Right lobe of liver (tissue), 6 donors: ENCODE measurements at regions not wholly inside any gene's neighbourhood (a gene's known extent, or its start where the extent isn't known, plus 50 kb on each side); places are given as distances from the start of the nearest gene placed in this dataset.

Experiments used
- ATAC-seq, 4 donors: fragments of 200-7000 bp; cut with Tn5 transposase; one replicate each; pipeline ENCODE4 v1.9.1; 2020; ENCODE audit warnings: mild to moderate bottlenecking in 4 of 4, moderate library complexity in 4 of 4
- DNase-seq, 3 donors: peaks; one replicate each; pipeline ENCODE4 v3.0.0-alpha.2; 2020
- H3K27ac ChIP-seq, 3 donors: fragments of 200-600 bp; one replicate each; pipeline ENCODE4 v1.8.0; 2022
- H3K27me3 ChIP-seq, 2 donors: fragments of 200-600 bp; one replicate each; pipeline ENCODE4 v1.8.0; 2022
- H3K36me3 ChIP-seq, 4 donors: fragments of 200-600 bp; sonication (generic) in 1 of 4; one replicate each; pipeline versions ENCODE4 v1.5.1 to v1.8.0; 2017 to 2022; ENCODE audit warnings: control low read depth in 1 of 4
- H3K4me1 ChIP-seq, 4 donors: fragments of 200-600 bp; sonication (generic) in 1 of 4; one replicate each; pipeline versions ENCODE4 v1.5.1 to v1.8.0; 2017 to 2022; ENCODE audit warnings: control low read depth in 1 of 4
- H3K4me3 ChIP-seq, 3 donors: fragments of 200-600 bp; one replicate each; pipeline ENCODE4 v1.8.0; 2022
- H3K9me3 ChIP-seq, 4 donors: fragments of 200-600 bp; sonication (generic) in 1 of 4; one replicate each; pipeline versions ENCODE4 v1.5.1 to v1.8.0; 2017 to 2022; ENCODE audit warnings: control low read depth in 1 of 4
- CTCF ChIP-seq, 4 donors: fragments of 200-600 bp in 3 of 4; fragments of 450-650 bp in 1 of 4; IDR thresholded peaks; one replicate each; pipeline versions ENCODE4 v1.5.1 to v1.8.0; 2016 to 2022; ENCODE audit warnings: antibody characterized with exemption in 4 of 4, mild to moderate bottlenecking in 2 of 4
- POLR2A ChIP-seq: fragments of 450-650 bp; IDR thresholded peaks from one replicate; pipeline ENCODE4 v1.6.1; 2017; ENCODE audit warnings: antibody characterized with exemption, mild to moderate bottlenecking
- WGBS: methylation state at CpG from one replicate; pipeline ENCODE4 v1.1.6; 2018; ENCODE audit warnings: low coverage, low lambda C conversion rate; ENCODE audit not compliant: insufficient coverage; ENCODE audit errors: missing lambda C conversion rate; 5-methylcytosine and 5-hydroxymethylcytosine counted together
- intact Hi-C, 2 donors: fragments of 100-400 bp; cut with DNase I; formaldehyde crosslinking; loops; one replicate each; pipeline versions ENCODE4 v1.11.2 to v1.14.1; 2022
- donor health status: DM: no; HTN: yes; CAD: no.
- donor health status: DM: no; HTN: no; CAD: no.
- donor health status: DM: no; HTN: no; CAD: no.
- donor health status: DM: no; HTN: yes; CAD: no.
- donor health status: DM: no; HTN: yes; CAD: no.

GRCh38 chr5:22986281-22986680 is 133.1 kb upstream of the CDH12 start:
- H3K36me3 ChIP-seq = no peaks in the 10 kb centered on the region
- H3K27me3 ChIP-seq = no peaks in the 10 kb centered on the region
- no peak for ATAC-seq
- H3K4me1 ChIP-seq = no peaks in the 10 kb centered on the region
- DNase-seq = no peak
- TF ChIP-seq CTCF (IDR thresholded peaks at IDR 0.05) = no peak
- TF ChIP-seq POLR2A = no peak
- no peak overlapping the region for H3K27ac ChIP-seq
- intact Hi-C loops = no loop called here
- H3K9me3 ChIP-seq = no peaks in the 10 kb centered on the region
- no peak overlapping the region for H3K4me3 ChIP-seq

GRCh38 chr5:22985446-22985845 is 132.3 kb upstream of the CDH12 start:
- no peak overlapping the region for H3K4me3 ChIP-seq
- no peaks in the 10 kb centered on the region for H3K4me1 ChIP-seq
- H3K36me3 ChIP-seq = no peaks in the 10 kb centered on the region
- 86% methylated on average over 1 of the region's 1 CpG for WGBS
- no peaks in the 10 kb centered on the region for H3K9me3 ChIP-seq
- intact Hi-C loops = no loop called here
- no peak for ATAC-seq
- H3K27ac ChIP-seq = no peak overlapping the region
- no peak for DNase-seq
- TF ChIP-seq CTCF (IDR thresholded peaks at IDR 0.05) = no peak
- TF ChIP-seq POLR2A = no peak
- no peaks in the 10 kb centered on the region for H3K27me3 ChIP-seq

- intact Hi-C loops = no loop called here
- Histone ChIP-seq H3K4me1 (no peaks in the 10 kb centered on the region), H3K27ac (no peak overlapping the region), H3K9me3 (no peaks in the 10 kb centered on the region), H3K27me3 (no peaks in the 10 kb centered on the region), H3K36me3 (no peaks in the 10 kb centered on the region), H3K4me3 (no peak overlapping the region)
- TF ChIP-seq CTCF (IDR thresholded peaks at IDR 0.05) = no peak
- no peak for TF ChIP-seq POLR2A
- no peak for ATAC-seq
- no peak for DNase-seq
- 80% methylated on average over 1 of the region's 8 CpGs for WGBS
These were observed 117.9 kb upstream of the CDH12 start for GRCh38 chr5:22970956-22971618.

GRCh38 chr5:22970491-22970890 is 117.3 kb upstream of the CDH12 start:
- Histone ChIP-seq H3K4me3 (no peak overlapping the region), H3K4me1 (no peaks in the 10 kb centered on the region), H3K36me3 (no peaks in the 10 kb centered on the region), H3K27ac (no peak overlapping the region), H3K27me3 (no peaks in the 10 kb centered on the region), H3K9me3 (no peaks in the 10 kb centered on the region)
- TF ChIP-seq CTCF (IDR thresholded peaks at IDR 0.05) (no peak), POLR2A (no peak)
- 44% methylated on average over 3 of the region's 5 CpGs for WGBS
- no peak for ATAC-seq
- intact Hi-C loops = no loop called here
- DNase-seq = no peak

GRCh38 chr5:22968386-22968785 is 115.2 kb upstream of the CDH12 start:
- no peaks in the 10 kb centered on the region for H3K9me3 ChIP-seq

More at GRCh38 chr5:22968386-22968785, 115.2 kb upstream of the CDH12 start:
- Histone ChIP-seq H3K27ac (no peak overlapping the region), H3K4me3 (no peak overlapping the region), H3K27me3 (no peaks in the 10 kb centered on the region), H3K36me3 (no peaks in the 10 kb centered on the region), H3K4me1 (no peaks in the 10 kb centered on the region)
- WGBS = 55% methylated on average over 2 of the region's 2 CpGs
- no peak for DNase-seq
- intact Hi-C loops = no loop called here
- no peak for TF ChIP-seq CTCF (IDR thresholded peaks at IDR 0.05)
- TF ChIP-seq POLR2A = no peak
- no peak for ATAC-seq
